NAMALWA (cell line): ENCODE measurements at regions not wholly inside any gene's neighbourhood (a gene's known extent, or its start where the extent isn't known, plus 50 kb on each side); places are given as distances from the start of the nearest gene placed in this dataset.

ENCODE experiments used
- DNase-seq: peaks from one replicate; pipeline ENCODE4 v3.0.0-alpha.2; 2015; ENCODE audit warnings: low spot score

DNA sequence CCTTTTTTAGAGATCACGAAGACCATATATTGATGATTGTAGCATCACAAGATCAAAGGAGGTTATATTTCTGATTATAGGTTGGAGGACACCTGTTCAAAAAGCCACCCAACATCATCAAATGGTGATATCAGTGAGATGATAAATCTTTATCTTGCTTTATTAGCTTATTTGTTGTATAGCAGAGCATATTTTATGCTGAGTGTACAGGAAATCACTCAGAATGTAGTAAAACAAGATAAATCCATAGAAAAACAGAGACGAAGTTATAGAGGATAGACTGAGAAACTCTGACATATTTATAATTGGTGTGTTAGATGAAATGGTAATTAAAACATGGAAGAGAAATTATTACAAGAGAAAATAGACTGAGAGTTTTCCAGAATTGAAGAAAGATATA is 69.8 kb upstream of the DMAC1 start:
- no peak for DNase-seq

DNA sequence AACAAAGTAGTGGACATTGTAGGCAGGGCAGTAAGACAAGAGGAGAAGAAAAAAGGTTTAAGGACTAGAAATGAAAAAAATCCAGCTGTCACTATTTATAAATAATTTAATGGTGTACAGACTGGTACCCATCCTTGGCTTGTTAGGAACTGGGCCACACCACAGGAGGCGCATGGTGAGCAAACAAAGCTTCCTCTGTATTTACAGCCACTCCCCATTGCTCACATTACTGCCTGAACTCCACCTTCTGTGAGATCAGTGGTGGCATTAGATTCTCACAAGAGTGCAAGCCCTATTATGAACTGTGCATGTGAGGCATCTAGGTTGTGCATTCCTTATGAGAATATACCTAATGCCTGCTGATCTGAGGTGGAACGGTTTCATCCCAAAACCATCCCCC is 62.6 kb upstream of the DMAC1 start:
- no peak for DNase-seq

DNA sequence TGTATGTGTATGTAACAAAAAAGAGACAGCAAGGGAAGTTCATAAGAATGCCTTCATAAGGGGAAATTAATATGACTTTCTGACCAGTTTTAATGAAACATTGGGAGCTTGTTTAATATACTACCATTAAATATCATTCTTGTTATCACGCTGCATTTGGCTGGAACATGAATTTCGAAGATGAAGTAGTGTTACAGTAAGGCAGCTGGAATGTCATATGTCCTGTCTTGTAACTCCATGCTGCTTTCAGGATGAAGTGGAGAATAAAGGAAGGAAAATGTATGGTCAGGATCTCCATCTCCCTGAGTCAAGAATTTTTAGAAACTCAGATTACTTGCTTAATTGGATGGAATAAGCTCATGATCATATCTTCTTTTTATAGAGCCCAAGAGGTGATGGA is 61.5 kb upstream of the DMAC1 start:
- DNase-seq = no peak

DNA sequence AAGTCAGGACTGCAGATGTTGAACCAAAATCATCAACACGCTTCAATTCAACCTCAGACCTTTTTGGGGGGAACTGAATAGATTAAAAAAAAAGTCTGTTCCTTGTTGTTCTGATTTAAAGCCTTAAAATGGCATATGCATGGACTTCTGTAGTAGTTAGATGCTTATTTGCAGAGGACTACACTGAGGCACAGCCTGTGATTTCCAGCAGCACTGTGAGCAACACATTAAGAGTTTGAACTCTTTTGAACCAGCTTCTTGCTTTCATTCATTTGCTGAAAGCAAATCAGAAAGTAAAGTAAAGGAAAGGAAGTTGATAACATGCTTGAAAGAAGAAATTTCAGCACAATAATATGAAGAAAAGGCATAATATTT is 60.7 kb upstream of the DMAC1 start:
- DNase-seq = no peak

GRCh38 chr9:7859701-7860334 is 60.2 kb upstream of the DMAC1 start:
- no peak for DNase-seq

- no peak for DNase-seq
These were observed 58.6 kb upstream of the DMAC1 start for GRCh38 chr9:7858166-7858565.

- DNase-seq = no peak
These were observed 55.2 kb upstream of the DMAC1 start for GRCh38 chr9:7854763-7855162.
